HS-5 (cell line): ENCODE measurements at regions not wholly inside any gene's neighbourhood (a gene's known extent, or its start where the extent isn't known, plus 50 kb on each side); places are given as distances from the start of the nearest gene placed in this dataset.

ENCODE experiments used
- DNase-seq: peaks from one replicate; pipeline ENCODE4 v3.0.0-alpha.2; 2012; ENCODE audit warnings: low read depth

DNA sequence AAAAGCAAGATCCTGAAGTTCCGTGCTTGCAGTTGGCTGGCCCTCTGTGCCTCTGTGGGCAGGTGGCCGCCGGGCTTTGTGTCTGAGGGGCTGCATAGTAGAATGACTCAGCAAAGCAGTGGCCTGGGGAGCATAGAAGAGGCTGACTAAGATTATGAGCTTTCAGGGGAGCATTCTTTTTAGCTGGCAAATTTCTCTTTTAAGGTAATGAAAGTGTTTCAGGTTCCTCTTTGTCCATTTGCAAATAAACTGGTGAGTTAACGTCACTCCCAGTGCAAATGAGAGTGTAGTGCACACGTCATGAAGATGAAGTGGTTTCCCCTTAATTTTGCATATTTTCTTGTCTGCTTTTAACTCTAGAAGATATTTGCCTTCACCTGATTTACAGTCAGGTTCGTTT, 98.6 kb downstream of the BCL2L11 start:
- no peak for DNase-seq

DNA sequence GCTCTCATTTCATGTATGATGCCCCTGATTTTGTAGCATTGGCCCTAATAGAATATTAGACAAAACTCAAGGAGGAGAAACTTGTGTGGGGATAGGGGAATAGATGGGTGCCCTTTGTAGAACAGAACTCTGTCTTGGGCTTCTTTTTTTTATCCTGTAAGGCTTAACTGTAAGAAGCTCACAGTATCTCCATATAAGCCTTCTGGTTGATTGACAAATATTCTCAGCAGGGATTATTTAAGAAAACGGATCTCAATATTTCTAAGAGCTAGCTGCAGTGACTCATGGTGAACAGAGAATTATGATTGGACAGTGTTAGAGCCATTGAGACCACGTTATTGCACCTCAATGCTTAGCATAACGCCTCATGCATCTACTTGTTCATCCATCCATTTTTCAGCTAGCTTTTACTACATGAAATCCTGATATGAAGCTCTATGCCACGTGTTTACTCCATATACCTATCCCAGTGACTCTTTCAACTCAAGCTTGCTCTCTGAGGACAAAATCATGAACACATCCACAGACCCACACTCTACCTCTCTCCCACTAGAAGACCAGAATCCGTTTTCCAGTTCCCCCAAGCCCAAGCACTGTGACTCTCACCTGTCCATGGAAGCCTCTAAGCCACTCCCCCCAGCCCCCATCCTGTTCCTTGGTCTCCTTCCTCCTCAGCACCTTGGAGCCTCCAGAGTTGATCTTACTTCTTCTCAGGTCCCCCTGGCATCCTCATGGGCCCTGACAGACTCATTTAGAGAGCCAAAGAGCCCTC, 99.2 kb downstream of the BCL2L11 start:
- no peak for DNase-seq

DNA sequence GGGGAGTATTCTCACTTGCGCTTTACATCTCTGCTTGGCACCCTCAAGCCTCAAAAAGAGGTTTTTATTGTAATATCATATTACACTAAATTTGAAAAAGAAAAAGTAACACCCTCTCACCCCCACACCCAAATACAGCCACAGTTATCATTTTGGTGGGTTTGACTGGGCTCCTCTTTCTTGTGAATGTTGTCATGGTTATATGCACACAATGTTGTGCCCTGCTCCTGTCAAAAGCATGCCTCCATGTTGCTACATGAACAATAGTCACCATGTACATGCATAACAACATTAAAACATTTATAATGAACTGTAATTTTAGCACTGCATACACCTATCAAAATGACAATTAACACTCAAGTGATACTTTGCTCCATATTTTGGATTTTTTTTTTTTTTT, 100.2 kb downstream of the BCL2L11 start:
- DNase-seq = no peak

DNA sequence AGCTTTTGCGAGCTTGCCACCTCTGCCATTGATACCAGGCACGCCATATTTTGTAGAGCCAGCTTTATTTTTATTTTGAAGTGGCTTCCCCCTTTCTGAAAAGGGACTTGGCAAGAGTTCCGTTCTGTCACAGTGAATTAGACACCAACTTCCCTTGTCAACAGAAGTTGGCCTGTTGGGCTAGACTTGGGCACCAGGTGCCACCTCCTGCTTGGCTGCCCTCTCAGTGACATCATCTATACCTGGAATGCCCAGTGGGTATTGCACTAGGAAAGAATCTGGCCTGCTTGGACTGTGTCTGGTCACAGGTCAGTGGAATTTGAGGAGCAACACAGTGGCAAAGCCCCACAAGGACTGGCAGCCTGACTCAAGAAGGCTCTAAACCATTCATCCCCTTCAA, 101.0 kb downstream of the BCL2L11 start:
- no peak for DNase-seq

DNA sequence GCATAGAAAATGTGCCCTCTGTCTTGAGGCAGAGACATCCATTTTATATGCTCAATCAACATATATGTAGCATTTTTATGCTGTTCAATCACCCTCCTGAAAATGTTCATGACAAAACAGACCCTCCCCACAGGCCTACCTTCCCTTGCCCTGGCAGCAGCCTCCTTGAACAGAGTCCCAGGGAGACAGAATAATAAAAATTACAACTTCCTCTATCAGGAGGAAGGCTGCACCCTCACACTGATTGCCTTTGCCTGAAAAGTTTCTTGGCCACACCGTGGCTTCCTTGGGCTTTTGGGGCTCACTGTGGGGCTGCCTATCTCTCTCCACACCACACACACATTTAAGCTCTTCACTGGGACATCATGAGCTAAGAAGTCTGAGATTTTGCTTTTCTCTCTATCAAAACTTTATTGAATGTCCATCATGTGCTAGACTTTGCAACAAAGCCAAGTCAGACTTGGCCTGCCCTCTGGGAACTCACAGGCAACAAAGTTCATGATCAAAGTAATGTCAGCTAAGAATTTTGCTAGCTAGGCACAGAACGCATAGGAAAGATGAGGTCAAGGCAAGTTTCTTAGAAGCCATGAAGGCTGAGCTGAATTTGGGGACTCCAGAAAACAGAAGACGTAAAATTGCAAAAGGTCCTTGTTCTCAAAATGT, 101.6 kb downstream of the BCL2L11 start:
- DNase-seq = no peak

DNA sequence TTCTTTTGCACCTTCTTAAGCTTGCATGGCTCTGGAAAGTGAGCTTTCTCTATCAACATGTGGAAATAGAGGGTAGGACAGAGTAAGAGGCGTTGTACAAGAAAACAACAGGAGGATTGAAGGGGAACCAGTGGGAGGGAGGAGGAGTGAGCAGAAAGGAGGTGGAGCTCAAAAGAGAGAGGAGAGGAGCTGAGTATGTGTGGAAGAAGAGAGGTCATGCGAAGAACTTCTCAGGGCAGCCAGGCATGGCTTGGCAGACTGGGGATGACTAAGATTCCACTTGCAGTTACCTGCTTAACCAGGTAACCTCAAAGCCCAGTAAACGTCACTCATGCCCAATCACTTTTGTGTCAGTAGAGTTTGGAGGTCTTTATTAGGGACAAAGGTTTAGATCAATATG, 105.1 kb downstream of the BCL2L11 start:
- no peak for DNase-seq

DNA sequence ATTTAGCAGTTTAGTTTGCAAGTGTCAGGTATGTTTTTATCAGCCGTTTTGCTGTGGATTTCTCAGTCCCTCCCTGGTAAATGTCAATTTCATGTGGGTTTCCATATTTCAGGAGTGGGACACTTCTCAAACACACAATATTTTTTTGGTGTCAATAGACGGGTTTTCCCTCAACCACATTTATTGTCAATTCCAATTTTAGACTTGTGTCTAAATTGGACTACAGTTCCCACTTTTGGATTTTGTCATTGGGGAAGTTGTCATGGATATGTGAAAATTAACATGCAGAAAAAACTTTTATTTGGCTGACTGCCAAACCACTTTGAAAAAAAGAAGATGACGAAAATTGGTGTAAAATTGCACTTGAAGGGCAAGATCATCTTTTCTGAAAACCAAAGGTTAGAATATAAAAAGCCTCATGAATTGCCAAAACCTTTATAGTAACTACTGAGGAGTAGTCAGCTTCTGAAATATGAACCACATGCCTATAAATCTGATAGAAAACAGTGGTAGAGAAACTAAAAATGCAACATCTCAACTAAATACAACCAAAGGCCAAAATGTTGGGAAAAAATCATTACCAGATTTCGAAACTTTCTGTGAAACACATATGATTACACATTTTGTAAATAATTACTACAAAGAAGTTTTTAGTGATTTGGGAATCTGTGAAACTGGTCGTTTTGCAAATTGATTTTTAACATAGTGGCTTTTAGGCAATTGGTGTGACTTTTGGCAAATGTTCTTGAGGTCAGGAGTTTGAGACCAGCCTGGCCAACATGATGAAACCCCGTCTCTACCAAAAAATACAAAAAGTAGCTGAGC, 106.4 kb downstream of the BCL2L11 start:
- DNase-seq = peak; percentile 25

DNA sequence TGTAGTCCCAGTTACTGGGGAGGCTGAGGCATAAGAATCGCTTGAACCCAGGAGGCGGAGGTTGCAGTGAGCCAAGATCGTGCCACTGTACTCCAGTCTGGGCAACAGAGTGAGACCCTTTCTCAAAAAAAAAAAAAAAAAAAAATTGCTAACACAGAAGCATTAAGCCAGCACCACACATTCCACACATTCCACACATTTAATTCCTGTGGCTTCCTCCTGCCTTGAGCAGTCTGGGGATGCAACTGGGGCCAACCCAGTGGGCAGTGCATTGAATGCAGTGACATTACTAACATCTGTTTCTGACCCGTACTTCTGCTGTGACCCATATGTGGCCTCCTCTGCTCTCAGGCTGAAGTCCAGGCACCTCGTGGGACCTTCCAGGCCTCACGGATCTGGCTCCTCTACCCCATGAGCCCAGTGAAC, 107.0 kb downstream of the BCL2L11 start:
- DNase-seq = peak; percentile 56

DNA sequence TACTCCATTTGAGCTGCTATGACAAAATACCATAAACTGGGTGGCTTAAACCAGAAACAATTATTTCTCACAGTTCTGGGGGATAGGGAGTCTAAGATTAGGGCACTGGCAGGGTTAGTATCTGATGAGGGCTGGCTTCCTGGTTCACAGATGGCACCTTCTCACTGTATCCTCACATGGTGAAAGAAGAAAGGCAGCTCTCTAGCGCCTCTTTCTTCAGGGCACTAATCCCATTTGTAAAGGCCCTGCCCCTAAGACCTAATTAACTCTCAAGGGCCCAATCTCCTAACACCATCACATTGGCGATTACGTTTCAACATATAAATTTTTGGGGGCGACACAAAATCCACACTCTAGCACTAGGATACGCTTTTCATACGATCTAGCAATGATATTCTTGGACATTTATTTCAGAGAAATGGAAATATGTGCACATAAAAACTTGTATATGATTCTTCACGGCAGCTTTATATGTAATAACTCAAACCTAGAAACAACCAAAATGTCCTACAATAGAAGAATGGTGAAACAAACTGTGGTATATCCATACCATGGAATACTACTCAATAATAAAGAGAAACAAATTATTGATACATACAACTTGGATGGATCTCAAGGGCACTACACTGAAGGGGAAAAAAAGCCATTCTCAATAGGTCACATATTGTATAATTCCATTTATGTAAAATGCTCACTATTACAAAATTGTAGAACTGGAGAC, 111.0 kb downstream of the BCL2L11 start:
- DNase-seq = no peak

DNA sequence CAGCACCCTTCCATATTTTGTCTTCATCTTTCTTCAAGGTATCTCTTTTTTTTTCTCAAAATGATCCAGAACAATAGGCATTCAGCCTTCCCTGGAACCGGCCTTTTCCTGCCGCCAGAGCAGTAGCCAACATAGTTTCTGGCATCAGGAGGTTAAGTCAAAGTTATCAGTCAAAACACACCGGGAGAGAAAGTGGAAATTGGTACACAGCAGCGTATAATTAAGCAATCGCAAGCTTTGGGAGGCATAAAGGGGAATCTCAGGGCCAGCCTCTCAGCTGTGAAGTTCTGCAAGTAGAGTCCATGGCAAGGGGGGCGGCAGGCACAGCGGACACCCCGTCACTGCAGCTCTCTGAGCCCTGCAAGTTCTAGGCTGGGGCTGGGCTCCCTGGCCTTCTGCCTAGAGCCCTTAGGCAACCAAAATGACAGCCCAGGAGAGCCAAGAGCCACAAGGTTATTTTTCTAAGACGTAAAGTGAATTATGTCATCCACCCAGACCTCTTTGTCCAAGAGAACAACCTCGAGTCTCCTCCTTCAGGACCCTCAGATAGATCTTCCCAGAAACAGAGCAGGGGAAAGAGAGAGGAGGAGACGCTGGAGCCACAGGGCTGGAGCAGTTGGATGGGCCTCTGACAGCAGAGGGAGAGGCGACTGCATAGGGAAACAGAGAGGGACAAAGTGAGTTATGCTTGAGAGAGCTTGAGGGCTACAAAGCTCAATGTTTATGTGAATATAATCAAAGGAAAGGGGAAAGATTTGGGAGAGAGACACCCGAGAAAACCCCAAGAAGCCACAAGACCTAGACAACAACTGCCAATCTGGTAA, 114.7 kb downstream of the BCL2L11 start:
- no peak for DNase-seq

DNA sequence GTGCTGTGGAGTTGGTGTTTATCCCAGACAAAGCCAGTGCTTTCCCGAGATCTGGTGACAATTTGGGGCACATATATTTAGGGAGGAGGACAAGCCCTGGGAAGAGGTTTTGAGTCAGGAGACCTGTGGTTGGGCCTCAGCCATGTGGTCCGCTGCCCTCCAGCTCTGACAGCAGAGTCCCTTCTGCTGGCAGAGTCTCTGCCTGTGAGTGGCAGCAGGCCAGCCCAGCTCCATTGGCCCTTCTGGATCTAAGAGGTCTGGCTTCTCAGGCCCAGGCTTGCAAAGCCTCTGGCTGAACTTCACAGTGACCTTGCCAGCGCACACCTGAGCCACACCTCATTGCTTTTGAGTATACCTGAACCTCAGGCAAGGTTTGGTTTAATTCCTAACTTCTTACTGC, 115.3 kb downstream of the BCL2L11 start:
- no peak for DNase-seq

DNA sequence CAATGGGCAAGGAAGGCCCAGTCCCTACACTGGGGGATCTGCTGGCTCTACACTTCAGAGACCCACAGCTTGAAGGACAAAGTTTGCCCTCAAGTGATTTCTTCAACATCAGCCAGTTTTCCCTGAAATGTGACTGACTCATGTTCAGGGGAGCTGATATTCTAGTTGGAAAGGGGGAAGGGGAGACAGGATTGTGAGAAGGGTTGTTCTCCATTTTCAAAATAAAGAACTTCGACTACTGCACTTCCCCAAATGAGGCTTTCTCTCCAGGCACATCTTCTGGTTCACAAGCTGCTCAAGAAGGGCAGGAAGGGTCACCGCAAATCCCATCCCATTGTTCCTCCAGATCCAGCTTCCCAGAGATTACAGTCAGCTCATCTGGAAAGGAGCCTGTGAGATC, 117.6 kb downstream of the BCL2L11 start:
- DNase-seq = no peak

DNA sequence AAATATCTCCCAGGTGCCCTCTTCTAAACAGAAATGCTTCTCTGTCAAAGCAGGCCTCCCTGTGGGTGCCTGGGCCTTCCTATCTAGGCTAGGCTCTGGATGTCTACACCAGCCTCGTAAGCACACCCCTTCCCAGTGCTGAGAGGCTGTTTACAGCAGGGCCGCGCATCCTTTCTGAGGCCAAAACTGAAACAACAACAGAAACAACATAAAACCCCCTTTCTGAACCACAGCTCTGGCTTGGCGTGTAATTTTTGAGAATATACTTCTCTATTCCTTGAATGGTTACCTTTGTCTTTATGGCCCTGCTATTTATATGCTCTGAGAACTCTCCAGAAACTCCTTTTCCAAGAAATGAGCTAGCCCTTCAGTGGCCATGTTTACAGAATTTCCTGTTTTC, 118.4 kb downstream of the BCL2L11 start:
- no peak for DNase-seq

DNA sequence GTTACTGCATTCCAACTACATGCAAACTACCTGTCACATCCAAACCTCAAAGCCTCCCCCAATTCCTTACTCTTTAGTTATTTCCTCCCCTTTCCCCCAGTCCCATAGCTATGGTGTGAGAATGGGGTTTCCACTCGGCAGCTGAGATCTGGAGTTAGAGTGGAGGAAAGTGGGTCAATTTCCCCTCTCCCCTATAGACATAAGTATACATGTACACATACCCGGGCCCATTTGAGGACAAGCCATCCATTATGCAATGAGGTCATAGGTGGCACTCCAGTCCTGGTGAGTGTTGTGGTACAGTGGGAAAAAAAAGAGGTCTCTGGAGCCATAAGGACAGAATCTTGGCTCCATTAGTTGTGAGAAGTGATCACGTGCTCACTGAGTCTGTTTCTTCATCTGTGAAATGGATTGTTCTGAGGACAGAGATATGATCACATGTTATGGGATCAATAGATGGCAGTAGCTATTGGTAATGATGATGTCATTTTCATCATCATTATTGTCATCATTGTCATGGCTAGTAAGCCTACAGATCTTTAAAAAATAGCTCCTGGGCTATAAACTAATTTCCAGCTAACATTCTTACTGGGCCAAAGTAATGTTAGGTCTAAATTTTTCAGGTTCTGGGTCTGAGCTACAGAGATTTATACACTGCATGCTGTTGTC, 119.0 kb downstream of the BCL2L11 start:
- DNase-seq = no peak

DNA sequence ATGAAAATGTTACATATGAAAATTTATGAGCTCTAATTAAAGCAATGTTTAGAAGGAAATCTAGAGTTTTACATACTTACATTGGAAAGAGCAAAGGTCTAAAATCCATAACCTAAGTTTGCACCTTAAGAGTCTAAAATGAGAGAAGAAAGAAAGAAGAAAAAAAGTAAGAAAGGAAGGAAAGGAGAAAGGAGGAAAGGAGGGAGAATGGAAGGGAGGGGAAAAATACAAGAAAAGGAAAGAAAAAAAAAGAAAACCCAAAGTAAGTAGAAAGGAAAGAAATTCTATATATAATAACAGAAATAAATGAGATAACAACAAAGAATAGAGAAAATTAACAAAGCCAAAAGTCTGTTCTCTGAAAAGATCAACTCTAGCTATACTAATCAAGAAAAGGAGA, 122.6 kb downstream of the BCL2L11 start:
- DNase-seq = no peak

DNA sequence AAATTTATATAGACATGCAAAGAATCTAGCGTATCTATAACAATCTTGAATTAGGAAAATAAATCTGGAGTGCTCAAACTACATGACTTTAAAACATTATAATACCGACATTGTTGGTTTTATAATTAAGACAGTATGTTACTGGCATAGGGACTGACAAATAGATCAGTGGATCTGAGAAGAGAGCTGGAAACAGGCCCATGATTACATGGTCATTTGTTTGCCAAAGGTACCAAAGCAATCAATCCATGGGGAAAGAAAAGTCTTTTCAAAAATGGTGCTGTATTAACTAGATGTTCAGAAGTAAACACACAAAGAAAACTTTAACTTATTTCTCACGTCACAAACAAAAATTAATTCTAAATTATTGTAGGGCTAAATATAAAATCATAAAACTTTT, 124.2 kb downstream of the BCL2L11 start:
- DNase-seq = no peak

DNA sequence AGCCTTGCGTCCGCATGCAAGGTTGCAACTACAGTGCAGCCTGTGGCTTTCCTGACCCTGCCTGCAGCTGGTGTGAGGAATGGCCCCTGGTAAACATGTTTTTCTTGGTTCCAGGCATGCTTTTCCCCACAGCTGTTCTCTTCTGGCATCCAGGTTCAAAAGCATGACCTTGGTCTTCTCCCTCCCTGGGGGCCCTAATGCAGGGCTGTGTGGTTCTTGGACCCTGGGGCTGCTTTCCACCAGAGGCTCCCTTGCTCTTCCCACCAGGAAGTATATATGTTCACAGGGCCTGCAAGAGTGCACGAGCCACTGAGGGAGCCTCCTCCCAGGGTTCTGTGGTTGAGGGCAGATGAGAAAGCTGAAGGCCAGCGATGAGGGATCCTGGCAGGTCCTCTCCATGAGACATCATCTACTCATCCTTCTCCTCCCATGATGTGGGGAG, 125.9 kb downstream of the BCL2L11 start:
- no peak for DNase-seq

DNA sequence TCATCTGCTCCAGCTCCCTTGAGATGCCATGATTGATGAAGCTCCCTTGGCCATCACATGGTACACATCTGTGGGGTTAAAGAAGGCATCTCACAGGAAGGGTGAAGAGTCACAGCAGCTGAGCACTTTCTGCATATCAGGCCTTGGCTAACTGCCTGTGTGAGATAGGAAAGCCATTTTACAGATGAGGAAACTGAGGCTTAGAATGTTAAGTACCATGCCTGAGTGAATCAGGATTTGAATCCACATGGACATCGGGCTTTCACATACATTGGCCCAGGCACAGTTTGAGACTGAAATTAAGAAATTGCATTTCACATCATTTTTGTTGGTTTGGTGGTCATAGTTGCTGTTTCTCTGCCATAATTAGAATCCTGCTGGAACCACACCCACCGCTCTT, 126.8 kb downstream of the BCL2L11 start:
- no peak for DNase-seq

DNA sequence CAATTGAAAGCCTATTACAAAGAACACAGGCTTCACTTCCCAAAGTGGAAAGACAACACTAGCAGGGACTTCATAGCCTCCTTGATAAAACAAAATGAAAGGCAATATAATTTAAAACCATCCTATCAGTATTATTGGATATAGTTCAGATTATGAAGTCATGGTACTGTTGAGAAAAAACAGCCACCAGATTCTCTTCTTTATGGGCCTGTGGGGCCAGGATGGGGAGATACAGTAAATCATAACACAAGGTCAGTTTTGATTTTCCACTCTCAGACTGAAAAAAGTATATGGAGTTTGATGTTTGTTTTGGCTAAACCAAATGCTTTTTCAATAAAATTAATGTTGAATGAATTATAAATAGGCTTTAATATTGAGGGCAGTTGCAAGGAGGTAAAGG, 129.1 kb downstream of the BCL2L11 start:
- no peak for DNase-seq

DNA sequence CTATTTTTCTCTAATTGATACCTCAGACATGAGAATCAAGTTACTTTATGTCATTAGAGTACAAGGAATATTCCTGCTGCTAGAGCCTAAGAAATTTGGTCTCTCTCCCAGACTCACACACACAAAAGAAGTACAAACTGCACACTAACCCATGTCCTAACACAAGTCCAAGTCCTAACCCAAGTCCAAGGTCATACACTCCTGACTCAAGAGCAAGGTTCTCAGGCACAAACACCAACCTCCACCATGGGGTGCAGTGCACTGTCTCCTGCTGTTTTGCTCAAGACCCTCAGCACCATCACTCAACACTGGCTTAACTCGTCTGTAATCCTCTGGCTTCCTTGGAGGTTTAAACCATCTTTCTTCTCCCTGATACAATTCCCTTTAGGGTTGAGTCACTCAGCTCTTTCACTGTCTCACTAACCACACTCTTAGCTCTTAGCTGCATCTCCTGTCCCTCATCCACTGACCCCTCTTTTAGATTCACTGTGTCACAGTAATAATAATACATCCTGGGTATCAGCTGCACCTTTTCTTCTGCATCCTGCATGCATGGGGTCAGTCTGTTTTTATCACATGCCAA, 129.8 kb downstream of the BCL2L11 start:
- DNase-seq = no peak
